ENCODE measurements at regions not wholly inside any gene's neighbourhood (a gene's known extent, or its start where the extent isn't known, plus 50 kb on each side); places are given as distances from the start of the nearest gene placed in this dataset.

DNA sequence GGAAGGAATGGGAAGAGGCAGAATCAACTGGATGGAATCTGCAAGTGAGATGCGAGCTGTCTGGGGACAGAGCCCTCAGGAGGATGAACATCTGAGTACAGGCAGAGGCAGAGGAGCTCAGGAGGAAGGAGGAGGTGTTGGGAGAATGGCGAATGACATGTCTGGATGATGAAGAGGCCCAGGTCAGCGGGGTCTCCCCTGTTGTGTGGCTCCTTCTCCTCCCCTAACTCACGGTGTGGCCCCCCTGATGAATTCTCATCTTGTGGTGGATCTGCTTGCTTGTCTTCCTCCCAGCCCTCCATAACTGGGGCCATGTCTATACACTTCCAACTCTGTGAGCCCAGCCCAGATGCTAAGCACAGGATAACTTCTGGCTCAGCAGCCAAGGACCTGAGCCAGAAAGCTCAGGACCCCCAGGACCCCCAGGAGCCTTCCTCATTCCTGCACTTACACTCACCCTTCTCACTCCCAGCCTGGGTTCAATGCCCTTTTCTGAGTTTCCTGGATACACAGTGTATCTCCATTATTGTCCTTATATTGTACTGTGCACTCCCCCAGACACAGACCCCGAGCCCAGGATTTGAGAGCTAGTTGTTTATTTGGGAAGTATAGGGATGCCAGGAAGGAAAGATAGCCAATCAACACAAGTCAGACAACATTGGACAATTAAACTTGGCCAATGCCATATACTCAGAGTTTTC, 678.6 kb upstream of the HS6ST1 start:
- TF ChIP-seq, protein P1, sequence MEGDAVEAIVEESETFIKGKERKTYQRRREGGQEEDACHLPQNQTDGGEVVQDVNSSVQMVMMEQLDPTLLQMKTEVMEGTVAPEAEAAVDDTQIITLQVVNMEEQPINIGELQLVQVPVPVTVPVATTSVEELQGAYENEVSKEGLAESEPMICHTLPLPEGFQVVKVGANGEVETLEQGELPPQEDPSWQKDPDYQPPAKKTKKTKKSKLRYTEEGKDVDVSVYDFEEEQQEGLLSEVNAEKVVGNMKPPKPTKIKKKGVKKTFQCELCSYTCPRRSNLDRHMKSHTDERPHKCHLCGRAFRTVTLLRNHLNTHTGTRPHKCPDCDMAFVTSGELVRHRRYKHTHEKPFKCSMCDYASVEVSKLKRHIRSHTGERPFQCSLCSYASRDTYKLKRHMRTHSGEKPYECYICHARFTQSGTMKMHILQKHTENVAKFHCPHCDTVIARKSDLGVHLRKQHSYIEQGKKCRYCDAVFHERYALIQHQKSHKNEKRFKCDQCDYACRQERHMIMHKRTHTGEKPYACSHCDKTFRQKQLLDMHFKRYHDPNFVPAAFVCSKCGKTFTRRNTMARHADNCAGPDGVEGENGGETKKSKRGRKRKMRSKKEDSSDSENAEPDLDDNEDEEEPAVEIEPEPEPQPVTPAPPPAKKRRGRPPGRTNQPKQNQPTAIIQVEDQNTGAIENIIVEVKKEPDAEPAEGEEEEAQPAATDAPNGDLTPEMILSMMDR (IDR thresholded peaks at IDR 0.05; ENCODE audit: low read length): no peak
- TF ChIP-seq EZH2 (optimal IDR thresholded peaks at IDR 0.05; ENCODE audit: low read depth, low read length) (no peak), EZH2phosphoT487 (IDR thresholded peaks at IDR 0.05; ENCODE audit: low read length) (no peak)
